ENCODE measurements at regions not wholly inside any gene's neighbourhood (a gene's known extent, or its start where the extent isn't known, plus 50 kb on each side); places are given as distances from the start of the nearest gene placed in this dataset.

DNA sequence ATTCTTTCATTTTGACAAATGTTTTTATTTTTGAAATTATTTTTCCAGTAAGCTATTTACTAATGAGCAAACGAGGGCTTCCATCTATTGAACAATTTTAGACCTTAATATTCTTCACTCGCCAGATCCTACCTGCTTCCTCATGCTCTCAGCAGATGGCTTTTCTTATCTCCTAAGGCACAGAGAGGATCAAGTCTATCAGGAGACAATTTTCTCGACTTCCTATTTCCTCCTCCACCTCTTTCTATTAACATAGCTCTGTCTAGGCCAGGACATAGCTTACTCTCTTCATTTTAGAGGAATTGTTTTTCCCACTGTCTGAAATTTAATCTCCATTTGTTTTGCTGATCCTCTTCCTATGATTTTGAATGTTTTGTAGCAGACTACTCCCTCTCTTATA lies 87.0 kb upstream of the MAN1A1 start (continued):
- TF ChIP-seq, protein P1, sequence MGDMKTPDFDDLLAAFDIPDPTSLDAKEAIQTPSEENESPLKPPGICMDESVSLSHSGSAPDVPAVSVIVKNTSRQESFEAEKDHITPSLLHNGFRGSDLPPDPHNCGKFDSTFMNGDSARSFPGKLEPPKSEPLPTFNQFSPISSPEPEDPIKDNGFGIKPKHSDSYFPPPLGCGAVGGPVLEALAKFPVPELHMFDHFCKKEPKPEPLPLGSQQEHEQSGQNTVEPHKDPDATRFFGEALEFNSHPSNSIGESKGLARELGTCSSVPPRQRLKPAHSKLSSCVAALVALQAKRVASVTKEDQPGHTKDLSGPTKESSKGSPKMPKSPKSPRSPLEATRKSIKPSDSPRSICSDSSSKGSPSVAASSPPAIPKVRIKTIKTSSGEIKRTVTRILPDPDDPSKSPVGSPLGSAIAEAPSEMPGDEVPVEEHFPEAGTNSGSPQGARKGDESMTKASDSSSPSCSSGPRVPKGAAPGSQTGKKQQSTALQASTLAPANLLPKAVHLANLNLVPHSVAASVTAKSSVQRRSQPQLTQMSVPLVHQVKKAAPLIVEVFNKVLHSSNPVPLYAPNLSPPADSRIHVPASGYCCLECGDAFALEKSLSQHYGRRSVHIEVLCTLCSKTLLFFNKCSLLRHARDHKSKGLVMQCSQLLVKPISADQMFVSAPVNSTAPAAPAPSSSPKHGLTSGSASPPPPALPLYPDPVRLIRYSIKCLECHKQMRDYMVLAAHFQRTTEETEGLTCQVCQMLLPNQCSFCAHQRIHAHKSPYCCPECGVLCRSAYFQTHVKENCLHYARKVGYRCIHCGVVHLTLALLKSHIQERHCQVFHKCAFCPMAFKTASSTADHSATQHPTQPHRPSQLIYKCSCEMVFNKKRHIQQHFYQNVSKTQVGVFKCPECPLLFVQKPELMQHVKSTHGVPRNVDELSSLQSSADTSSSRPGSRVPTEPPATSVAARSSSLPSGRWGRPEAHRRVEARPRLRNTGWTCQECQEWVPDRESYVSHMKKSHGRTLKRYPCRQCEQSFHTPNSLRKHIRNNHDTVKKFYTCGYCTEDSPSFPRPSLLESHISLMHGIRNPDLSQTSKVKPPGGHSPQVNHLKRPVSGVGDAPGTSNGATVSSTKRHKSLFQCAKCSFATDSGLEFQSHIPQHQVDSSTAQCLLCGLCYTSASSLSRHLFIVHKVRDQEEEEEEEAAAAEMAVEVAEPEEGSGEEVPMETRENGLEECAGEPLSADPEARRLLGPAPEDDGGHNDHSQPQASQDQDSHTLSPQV (IDR thresholded peaks at IDR 0.05): 0 out of 2 replicates have a peak, but pooled peaks have one; percentile 31
- TF ChIP-seq ZNF75A (CRISPR knock-in tag; IDR thresholded peaks at IDR 0.05) (no peak), RAD51 (IDR thresholded peaks at IDR 0.05; ENCODE audit: borderline replicate concordance, low read depth) (no peak), ZNF282 (CRISPR knock-in tag; IDR thresholded peaks at IDR 0.05) (no peak), TFAM (CRISPR knock-in tag; conservative IDR thresholded peaks at IDR 0.05) (no peak), BCOR (IDR thresholded peaks at IDR 0.05) (no peak), ATF7 (IDR thresholded peaks at IDR 0.05) (no peak), TAF7 (tag; IDR thresholded peaks at IDR 0.05) (no peak), PYGO2 (tag; IDR thresholded peaks at IDR 0.05) (no peak), MTA3 (IDR thresholded peaks at IDR 0.05; ENCODE audit: borderline replicate concordance) (0 out of 2 replicates have a peak, but pooled peaks have one; percentile 42), TEAD4 (IDR thresholded peaks at IDR 0.05; ENCODE audit: low read length) (peak; percentile 76), TEAD4 (CRISPR knock-in tag; IDR thresholded peaks at IDR 0.05; ENCODE audit: borderline replicate concordance) (no peak), SMC3 (conservative IDR thresholded peaks at IDR 0.05; ENCODE audit: insufficient read depth, low read depth, low read length) (no peak), NFATC3 (IDR thresholded peaks at IDR 0.05) (0 out of 2 replicates have a peak, but pooled peaks have one; percentile 14), SPI1 (IDR thresholded peaks at IDR 0.05; ENCODE audit: borderline replicate concordance, low read depth, low read length) (0 out of 2 replicates have a peak, but pooled peaks have one; percentile 18), SMAD1 (IDR thresholded peaks at IDR 0.05; ENCODE audit: low read depth, low read length, partially characterized antibody) (no peak), TRIM24 (IDR thresholded peaks at IDR 0.05) (peak; percentile 57 to 70; a peak in 2 of 4 replicates), TCF3 (CRISPR knock-in tag; IDR thresholded peaks at IDR 0.05) (peak; percentile 68), HDAC1 (IDR thresholded peaks at IDR 0.05) (peak in 1 of 2 experiments; percentile 55; a peak in 1 of 4 replicates), CEBPB (tag; IDR thresholded peaks at IDR 0.05) (no peak), PHF20 (IDR thresholded peaks at IDR 0.05; ENCODE audit: partially characterized antibody) (no peak), ZNF197 (CRISPR knock-in tag; IDR thresholded peaks at IDR 0.05; ENCODE audit: low read depth) (no peak), KLF16 (IDR thresholded peaks at IDR 0.05) (no peak), TAL1 (IDR thresholded peaks at IDR 0.05) (peak; percentile 57), ARID4B (CRISPR knock-in tag; IDR thresholded peaks at IDR 0.05) (no peak)
